ENCODE measurements at regions not wholly inside any gene's neighbourhood (a gene's known extent, or its start where the extent isn't known, plus 50 kb on each side); places are given as distances from the start of the nearest gene placed in this dataset.

DNA sequence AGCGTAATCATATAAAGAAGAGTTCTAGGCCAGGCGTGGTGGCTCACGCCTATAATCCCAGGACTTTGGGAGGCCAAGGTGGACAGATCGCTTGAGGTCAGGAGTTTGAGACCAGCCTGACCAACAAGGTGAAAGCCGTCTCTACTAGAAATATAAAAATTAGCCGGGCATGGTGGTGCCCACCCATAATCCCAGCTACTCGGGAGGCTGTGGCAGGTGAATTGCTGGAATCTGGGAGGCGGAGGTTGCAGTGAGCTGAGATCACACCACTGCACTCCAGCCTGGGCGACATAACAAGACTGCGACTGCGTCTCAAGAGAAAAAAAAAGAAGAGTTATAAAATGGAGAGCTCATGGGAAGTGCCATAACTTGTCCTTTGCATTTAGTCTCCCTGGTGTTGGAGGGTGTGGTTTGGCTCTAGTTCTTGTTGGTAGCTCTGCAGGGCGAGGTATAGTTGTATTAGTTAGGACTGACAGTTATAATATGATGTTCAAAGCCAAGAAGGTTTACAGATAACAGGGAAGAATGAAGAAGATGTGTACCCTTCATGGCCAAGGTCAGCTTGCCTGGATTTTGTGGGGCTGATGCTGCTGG lies 54.8 kb downstream of the UTRN start:
- H3K36me3 ChIP-seq: no peaks in the 10 kb centered on the region
- no peaks in the 10 kb centered on the region for H3K27me3 ChIP-seq (ENCODE audit: low read depth)
- intact Hi-C loops (cut with DNase I): no loop called here
- peaks cover 89% of the 10 kb centered on the region for H3K4me1 ChIP-seq
- ATAC-seq (no peak), DNase-seq (no peak)
- peak overlapping the region; percentile 59 for H3K27ac ChIP-seq
- no peak overlapping the region for H3K4me3 ChIP-seq
- no peaks in the 10 kb centered on the region for H3K9me3 ChIP-seq
- TF ChIP-seq, protein P1, sequence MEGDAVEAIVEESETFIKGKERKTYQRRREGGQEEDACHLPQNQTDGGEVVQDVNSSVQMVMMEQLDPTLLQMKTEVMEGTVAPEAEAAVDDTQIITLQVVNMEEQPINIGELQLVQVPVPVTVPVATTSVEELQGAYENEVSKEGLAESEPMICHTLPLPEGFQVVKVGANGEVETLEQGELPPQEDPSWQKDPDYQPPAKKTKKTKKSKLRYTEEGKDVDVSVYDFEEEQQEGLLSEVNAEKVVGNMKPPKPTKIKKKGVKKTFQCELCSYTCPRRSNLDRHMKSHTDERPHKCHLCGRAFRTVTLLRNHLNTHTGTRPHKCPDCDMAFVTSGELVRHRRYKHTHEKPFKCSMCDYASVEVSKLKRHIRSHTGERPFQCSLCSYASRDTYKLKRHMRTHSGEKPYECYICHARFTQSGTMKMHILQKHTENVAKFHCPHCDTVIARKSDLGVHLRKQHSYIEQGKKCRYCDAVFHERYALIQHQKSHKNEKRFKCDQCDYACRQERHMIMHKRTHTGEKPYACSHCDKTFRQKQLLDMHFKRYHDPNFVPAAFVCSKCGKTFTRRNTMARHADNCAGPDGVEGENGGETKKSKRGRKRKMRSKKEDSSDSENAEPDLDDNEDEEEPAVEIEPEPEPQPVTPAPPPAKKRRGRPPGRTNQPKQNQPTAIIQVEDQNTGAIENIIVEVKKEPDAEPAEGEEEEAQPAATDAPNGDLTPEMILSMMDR (IDR thresholded peaks at IDR 0.05): no peak

DNA sequence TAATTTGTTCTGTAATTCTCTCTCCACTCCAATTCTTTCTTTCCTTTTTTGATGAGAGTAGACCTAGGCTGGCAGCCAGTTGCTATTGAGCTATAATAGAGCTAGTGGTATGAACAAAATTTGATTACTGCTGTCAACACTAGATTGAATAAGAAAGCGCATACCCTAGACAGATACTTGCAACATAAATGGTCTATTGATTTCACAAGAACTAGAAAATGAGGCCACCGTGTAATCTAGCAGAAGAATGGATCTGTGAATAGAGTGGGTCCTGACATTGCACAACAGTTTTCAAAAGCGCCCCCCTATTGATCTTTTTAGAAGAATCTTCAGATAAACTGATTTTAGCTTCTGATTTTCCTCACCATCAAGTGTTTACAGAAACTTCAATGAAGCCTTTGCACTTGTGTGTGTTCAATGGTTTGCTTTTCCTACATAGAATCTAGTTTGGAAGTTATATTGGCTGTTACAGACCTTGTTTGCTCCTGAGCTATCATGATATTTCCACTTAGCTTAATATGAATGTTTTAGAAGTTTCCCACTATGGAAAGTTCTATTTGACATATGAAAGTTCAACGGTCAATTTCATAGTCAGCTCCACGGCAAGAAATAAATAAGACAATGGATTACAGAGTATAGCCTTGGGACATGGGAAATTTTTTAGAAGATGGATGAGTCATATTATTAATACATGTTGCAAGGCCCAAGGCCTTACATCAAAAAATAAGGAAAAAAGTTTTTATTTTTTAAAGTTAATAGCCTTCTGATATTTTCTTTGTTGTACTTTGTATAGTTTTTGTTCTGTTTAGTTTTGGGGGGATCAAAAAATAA lies 55.6 kb downstream of the UTRN start:
- Histone ChIP-seq H3K27ac (peak overlapping the region; percentile 59), H3K36me3 (no peaks in the 10 kb centered on the region), H3K4me1 (peaks cover 89% of the 10 kb centered on the region), H3K4me3 (no peak overlapping the region), H3K9me3 (no peaks in the 10 kb centered on the region), H3K27me3 (ENCODE audit: low read depth) (no peaks in the 10 kb centered on the region)
- intact Hi-C loops (cut with DNase I): no loop called here
- TF ChIP-seq, protein P1 (IDR thresholded peaks at IDR 0.05): no peak
- no peak for DNase-seq
- peak in 1 of 2 donors; percentile 33 for ATAC-seq

DNA sequence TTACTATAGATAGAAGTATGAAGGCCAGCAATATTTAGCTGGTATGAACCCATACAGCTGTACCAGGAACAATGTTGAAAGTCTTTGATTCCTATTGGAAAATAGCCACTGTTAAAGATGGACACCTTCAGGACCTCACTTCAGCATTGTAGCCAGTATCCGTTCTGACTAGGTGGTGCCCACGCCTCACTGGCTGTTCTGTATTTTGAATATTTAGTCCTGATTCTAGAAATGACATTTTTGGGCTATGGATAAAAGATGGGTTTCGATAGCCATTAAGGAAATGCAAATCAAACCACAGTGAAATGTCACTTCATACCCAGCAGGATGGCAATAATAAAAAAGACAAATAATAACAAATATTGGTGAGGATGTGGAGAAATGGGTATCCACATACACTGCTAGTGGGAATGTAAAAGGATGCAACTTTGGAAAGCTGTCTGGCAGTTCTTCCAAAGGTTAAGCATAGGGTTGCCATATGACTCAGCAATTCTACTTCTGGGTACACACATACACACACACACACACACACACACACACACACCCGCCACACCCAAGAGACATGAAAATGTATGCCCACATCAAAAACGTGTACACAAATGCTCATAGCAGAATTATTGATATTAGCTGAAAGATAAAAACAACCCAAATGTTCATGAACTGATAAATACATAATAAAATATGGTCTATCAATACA lies 56.8 kb downstream of the UTRN start:
- TF ChIP-seq, protein P1 (IDR thresholded peaks at IDR 0.05): no peak
- Histone ChIP-seq H3K27ac (no peak overlapping the region), H3K36me3 (no peaks in the 10 kb centered on the region), H3K27me3 (ENCODE audit: low read depth) (no peaks in the 10 kb centered on the region), H3K4me1 (peaks cover 89% of the 10 kb centered on the region), H3K9me3 (no peaks in the 10 kb centered on the region), H3K4me3 (no peak overlapping the region)
- intact Hi-C loops (cut with DNase I): no loop called here
- no peak for ATAC-seq
- no peak for DNase-seq

DNA sequence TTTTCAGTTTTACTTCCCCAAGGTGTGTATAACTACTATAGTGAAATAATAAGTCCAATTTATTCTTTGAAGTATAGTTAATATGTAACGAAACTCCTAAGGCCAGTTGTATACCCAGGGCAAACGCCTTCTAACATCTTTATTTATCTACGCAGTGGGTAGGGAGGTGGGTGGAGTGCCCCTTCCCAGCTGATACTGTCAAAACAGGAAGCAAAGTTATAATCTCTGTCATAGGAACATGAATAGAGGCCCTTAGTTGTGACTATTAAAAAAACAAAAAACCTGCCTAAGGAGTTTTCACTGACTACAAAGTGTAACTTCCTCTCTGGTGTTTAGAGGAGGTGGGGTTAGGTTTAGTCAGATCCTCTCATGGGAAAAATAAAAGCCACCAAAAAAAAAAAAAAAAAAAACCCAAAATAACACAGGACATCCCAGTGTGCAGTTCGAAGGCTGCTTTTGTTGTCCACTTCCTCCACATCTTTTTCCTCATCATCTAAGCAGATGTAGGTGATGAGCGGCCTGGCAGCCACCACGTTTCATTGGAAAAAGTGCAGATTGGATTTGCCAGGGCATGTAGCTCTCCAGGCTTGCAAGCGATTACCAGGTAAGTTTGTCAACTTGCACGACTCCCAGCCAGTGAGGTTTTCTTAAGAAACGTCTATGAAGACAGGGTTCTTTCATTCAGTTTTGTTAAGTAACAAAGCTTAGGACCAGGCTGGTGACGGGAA lies 58.7 kb downstream of the UTRN start:
- TF ChIP-seq, protein P1 (IDR thresholded peaks at IDR 0.05): no peak
- Histone ChIP-seq H3K4me1 (peaks cover 88% of the 10 kb centered on the region), H3K4me3 (peak overlapping the region; percentile 40), H3K9me3 (no peaks in the 10 kb centered on the region), H3K27me3 (ENCODE audit: low read depth) (no peaks in the 10 kb centered on the region), H3K36me3 (no peaks in the 10 kb centered on the region), H3K27ac (peak overlapping the region; percentile 71)
- no peak for DNase-seq
- ATAC-seq: peak; percentile 61 to 73
- intact Hi-C loops (cut with DNase I): no loop called here

DNA sequence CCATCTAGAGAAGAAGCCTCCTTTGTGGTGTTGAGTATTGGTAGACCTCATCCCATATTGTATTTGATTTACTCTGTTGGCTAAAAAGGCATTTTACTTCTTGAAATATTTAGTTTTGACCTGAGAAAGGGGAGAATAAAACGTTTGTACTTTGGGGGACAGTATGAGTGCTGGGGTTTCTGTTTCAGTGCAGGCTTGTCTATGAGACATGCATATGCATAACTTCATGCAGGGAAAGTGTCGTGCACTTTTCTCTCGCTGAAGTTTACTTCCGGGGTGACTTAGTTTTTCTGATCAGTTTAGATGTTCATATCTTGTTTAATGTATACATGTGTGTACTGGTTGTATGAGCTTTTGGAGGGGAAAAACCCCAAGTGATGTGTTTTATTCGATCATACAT lies 59.5 kb downstream of the UTRN start:
- peak overlapping the region; percentile 71 for H3K27ac ChIP-seq
- intact Hi-C loops (cut with DNase I): no loop called here
- DNase-seq (no peak), ATAC-seq (no peak)
- no peaks in the 10 kb centered on the region for H3K9me3 ChIP-seq
- TF ChIP-seq, protein P1 (IDR thresholded peaks at IDR 0.05): no peak
- peaks cover 88% of the 10 kb centered on the region for H3K4me1 ChIP-seq
- no peaks in the 10 kb centered on the region for H3K27me3 ChIP-seq (ENCODE audit: low read depth)
- no peaks in the 10 kb centered on the region for H3K36me3 ChIP-seq
- H3K4me3 ChIP-seq: peak overlapping the region; percentile 40
